ENCODE measurements at regions not wholly inside any gene's neighbourhood (a gene's known extent, or its start where the extent isn't known, plus 50 kb on each side); places are given as distances from the start of the nearest gene placed in this dataset.

DNA sequence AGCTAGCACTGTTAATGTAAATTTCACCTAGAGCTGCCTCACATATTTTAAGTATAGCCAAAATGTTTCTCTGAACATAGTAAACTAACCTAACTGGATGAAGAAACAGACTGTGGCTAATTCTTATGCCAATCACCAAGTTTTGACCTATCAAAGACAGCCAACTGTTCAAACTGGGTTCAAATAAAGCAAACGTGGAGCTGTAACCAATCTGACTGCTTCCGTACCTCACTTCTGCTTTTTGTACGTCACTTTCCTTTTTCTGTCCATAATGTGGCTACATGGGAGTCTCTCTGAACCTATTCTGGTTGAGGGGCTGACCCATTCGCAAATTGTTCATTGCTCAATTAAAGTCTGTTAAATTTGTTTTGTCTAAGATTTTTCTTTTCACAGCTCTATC is 66.3 kb upstream of the ETV1 start:
- H3K4me2 ChIP-seq (ENCODE audit: low read depth, low read length), result no peak overlapping the region
- 38% methylated on average over 4 of the region's 4 CpGs for WGBS (ENCODE audit: low lambda C conversion rate)
- no TSS peak for BruUV-seq (replicated peaks)
- ChIA-PET CTCF (ENCODE audit: low intra/inter-chr PET ratio, low total read pairs) (no interaction called here), POLR2A (no interaction called here)
- H3K9me3 ChIP-seq (ENCODE audit: low read length), result peaks cover 75% of the 10 kb centered on the region
- no peaks in the 10 kb centered on the region for H4K20me1 ChIP-seq (ENCODE audit: insufficient read depth, low read length)
- H3K4me1 ChIP-seq (ENCODE audit: insufficient read depth, low read length), result no peaks in the 10 kb centered on the region
- H3K9ac ChIP-seq (ENCODE audit: insufficient read depth, low read depth, low read length), result no peak overlapping the region
- no peak overlapping the region for H3K4me3 ChIP-seq (replicated peaks in 1 of 3; ENCODE audit: insufficient read depth in 1 of 3, low read depth in 2 of 3, low read length in 3 of 3)
- DNase-seq (ENCODE audit: low spot score), result no peak
- FAIRE-seq, result no peak
- H2AFZ ChIP-seq (ENCODE audit: low read length), result no peak overlapping the region
- no peaks in the 10 kb centered on the region for H3K79me2 ChIP-seq (ENCODE audit: insufficient read depth, low read length)
- intact Hi-C loops (cut with micrococcal nuclease; ENCODE audit: unreplicated experiment), result no loop called here
- no peak for ATAC-seq
- no peaks in the 10 kb centered on the region for H3K36me3 ChIP-seq (replicated peaks in 1 of 2; ENCODE audit: control insufficient read depth in 1 of 2, insufficient read depth in 2 of 2, low read length in 2 of 2)
- TF ChIP-seq, protein P1, sequence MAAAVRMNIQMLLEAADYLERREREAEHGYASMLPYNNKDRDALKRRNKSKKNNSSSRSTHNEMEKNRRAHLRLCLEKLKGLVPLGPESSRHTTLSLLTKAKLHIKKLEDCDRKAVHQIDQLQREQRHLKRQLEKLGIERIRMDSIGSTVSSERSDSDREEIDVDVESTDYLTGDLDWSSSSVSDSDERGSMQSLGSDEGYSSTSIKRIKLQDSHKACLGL (CRISPR knock-in tag; IDR thresholded peaks at IDR 0.05), result no peak
- TF ChIP-seq, protein P2, sequence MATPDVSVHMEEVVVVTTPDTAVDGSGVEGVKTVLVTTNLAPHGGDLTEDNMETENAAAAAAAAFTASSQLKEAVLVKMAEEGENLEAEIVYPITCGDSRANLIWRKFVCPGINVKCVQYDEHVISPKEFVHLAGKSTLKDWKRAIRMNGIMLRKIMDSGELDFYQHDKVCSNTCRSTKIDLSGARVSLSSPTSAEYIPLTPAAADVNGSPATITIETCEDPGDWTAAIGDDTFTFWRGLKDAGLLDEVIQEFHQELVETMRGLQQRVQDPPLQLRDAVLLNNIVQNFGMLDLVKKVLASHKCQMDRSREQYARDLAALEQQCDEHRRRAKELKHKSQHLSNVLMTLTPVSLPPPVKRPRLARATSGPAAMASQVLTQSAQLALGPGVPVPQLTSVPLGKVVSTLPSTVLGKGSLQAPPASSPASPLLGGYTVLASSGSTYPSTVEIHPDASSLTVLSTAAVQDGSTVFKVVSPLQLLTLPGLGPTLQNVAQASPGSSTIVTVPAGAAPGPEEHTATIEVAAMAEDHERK (CRISPR knock-in tag; IDR thresholded peaks at IDR 0.05; ENCODE audit: low read depth), result no peak
- TF ChIP-seq, protein P3, sequence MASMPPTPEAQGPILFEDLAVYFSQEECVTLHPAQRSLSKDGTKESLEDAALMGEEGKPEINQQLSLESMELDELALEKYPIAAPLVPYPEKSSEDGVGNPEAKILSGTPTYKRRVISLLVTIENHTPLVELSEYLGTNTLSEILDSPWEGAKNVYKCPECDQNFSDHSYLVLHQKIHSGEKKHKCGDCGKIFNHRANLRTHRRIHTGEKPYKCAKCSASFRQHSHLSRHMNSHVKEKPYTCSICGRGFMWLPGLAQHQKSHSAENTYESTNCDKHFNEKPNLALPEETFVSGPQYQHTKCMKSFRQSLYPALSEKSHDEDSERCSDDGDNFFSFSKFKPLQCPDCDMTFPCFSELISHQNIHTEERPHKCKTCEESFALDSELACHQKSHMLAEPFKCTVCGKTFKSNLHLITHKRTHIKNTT (CRISPR knock-in tag; IDR thresholded peaks at IDR 0.05), result no peak
- TF ChIP-seq ARNT2 (CRISPR knock-in tag; IDR thresholded peaks at IDR 0.05; ENCODE audit: low read depth), result no peak
- no peak for TF ChIP-seq ZNF121 (CRISPR knock-in tag; IDR thresholded peaks at IDR 0.05)
- H3K27me3 ChIP-seq (ENCODE audit: control insufficient read depth in 1 of 2, insufficient read depth in 2 of 2, low read length in 2 of 2), result no peaks in the 10 kb centered on the region
- in situ Hi-C loops (cut with HindIII; ENCODE audit: extremely low pct_ligation_motif_present, low pct_unique_long_range_greater_than_20kb), result no loop called here
- H3K27ac ChIP-seq (ENCODE audit: extremely low read length, insufficient read depth, low read length), result no peak overlapping the region

DNA sequence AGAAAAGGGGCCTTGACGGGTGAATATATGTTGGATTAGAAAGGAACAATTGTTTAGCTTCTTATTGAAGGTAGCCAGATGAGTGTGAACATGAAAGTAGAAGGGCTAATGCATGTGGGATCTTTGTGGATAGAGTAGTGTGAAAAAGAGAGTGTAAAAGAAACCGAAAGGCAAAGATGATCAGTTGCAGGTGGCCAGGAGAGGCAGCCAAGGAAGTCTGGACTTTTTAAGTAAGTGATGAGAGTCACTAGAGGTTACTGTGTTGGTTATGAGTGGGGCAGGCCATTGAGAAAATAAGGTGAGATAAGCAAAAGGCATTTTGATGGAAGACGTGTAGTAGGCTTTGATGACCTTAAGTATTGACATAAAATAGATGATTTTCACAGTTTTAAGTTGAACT is 64.7 kb upstream of the ETV1 start:
- Histone ChIP-seq H3K9ac (ENCODE audit: insufficient read depth, low read depth, low read length) (no peak overlapping the region), H3K27me3 (ENCODE audit: control insufficient read depth in 1 of 2, insufficient read depth in 2 of 2, low read length in 2 of 2) (no peaks in the 10 kb centered on the region), H3K4me1 (ENCODE audit: insufficient read depth, low read length) (no peaks in the 10 kb centered on the region), H3K4me3 (replicated peaks in 1 of 3; ENCODE audit: insufficient read depth in 1 of 3, low read depth in 2 of 3, low read length in 3 of 3) (no peak overlapping the region), H3K4me2 (ENCODE audit: low read depth, low read length) (no peak overlapping the region), H3K79me2 (ENCODE audit: insufficient read depth, low read length) (no peaks in the 10 kb centered on the region), H4K20me1 (ENCODE audit: insufficient read depth, low read length) (no peaks in the 10 kb centered on the region), H3K9me3 (ENCODE audit: low read length) (peaks cover 81% of the 10 kb centered on the region), H2AFZ (ENCODE audit: low read length) (no peak overlapping the region), H3K36me3 (replicated peaks in 1 of 2; ENCODE audit: control insufficient read depth in 1 of 2, insufficient read depth in 2 of 2, low read length in 2 of 2) (no peaks in the 10 kb centered on the region), H3K27ac (ENCODE audit: extremely low read length, insufficient read depth, low read length) (no peak overlapping the region)
- ChIA-PET CTCF (ENCODE audit: low intra/inter-chr PET ratio, low total read pairs) (no interaction called here), POLR2A (no interaction called here)
- intact Hi-C loops (cut with micrococcal nuclease; ENCODE audit: unreplicated experiment) (no loop called here), in situ Hi-C loops (cut with HindIII; ENCODE audit: extremely low pct_ligation_motif_present, low pct_unique_long_range_greater_than_20kb) (no loop called here)
- WGBS (ENCODE audit: low lambda C conversion rate), result 29% methylated on average over 3 of the region's 3 CpGs
- DNase-seq (ENCODE audit: low spot score) (no peak), ATAC-seq (no peak), FAIRE-seq (no peak)
- no TSS peak for BruUV-seq (replicated peaks)
- TF ChIP-seq ZMYM4 (CRISPR knock-in tag; IDR thresholded peaks at IDR 0.05), result no peak
- TF ChIP-seq, protein P4, sequence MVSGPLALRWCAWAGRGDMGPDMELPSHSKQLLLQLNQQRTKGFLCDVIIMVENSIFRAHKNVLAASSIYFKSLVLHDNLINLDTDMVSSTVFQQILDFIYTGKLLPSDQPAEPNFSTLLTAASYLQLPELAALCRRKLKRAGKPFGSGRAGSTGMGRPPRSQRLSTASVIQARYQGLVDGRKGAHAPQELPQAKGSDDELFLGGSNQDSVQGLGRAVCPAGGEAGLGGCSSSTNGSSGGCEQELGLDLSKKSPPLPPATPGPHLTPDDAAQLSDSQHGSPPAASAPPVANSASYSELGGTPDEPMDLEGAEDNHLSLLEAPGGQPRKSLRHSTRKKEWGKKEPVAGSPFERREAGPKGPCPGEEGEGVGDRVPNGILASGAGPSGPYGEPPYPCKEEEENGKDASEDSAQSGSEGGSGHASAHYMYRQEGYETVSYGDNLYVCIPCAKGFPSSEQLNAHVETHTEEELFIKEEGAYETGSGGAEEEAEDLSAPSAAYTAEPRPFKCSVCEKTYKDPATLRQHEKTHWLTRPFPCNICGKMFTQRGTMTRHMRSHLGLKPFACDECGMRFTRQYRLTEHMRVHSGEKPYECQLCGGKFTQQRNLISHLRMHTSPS (CRISPR knock-in tag; IDR thresholded peaks at IDR 0.05; ENCODE audit: low read depth), result no peak
- TF ChIP-seq ZNF326 (CRISPR knock-in tag; IDR thresholded peaks at IDR 0.05; ENCODE audit: borderline replicate concordance), result no peak
- TF ChIP-seq SRSF4 (IDR thresholded peaks at IDR 0.05; ENCODE audit: low read depth, low read length, poor library complexity, severe bottlenecking), result no peak
- TF ChIP-seq, protein P5, sequence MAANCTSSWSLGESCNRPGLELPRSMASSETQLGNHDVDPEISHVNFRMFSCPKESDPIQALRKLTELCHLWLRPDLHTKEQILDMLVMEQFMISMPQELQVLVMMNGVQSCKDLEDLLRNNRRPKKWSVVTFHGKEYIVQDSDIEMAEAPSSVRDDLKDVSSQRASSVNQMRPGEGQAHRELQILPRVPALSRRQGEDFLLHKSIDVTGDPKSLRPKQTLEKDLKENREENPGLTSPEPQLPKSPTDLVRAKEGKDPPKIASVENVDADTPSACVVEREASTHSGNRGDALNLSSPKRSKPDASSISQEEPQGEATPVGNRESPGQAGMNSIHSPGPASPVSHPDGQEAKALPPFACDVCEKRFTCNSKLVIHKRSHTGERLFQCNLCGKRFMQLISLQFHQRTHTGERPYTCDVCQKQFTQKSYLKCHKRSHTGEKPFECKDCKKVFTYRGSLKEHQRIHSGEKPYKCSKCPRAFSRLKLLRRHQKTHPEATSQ (CRISPR knock-in tag; IDR thresholded peaks at IDR 0.05; ENCODE audit: borderline replicate concordance), result no peak
- no peak for TF ChIP-seq RBM39 (IDR thresholded peaks at IDR 0.05; ENCODE audit: low read depth, low read length, poor library complexity, severe bottlenecking)
